Tibial artery (tissue), 4 donors: ENCODE measurements at regions not wholly inside any gene's neighbourhood (a gene's known extent, or its start where the extent isn't known, plus 50 kb on each side); places are given as distances from the start of the nearest gene placed in this dataset.

ENCODE experiments used
- DNase-seq, 2 donors: peaks; one replicate each; pipeline ENCODE4 v3.0.0-alpha.2; 2019
- H3K27ac ChIP-seq, 2 donors: fragments of 200-600 bp; sonication (generic) in 1 of 2; 1 replicate in 1 of 2; 2 replicates in 1 of 2; pipeline ENCODE4 v1.5.1; 2018 to 2019; ENCODE audit warnings: mild to moderate bottlenecking in 1 of 2
- H3K27me3 ChIP-seq, 2 donors: fragments of 200-600 bp; sonication (generic) in 1 of 2; one replicate each; pipeline versions ENCODE4 v1.5.1 to v1.6.0; 2016 to 2019
- H3K36me3 ChIP-seq, 3 donors: fragments of 200-600 bp; sonication (generic) in 2 of 3; one replicate each; pipeline ENCODE4 v1.5.1; 2016 to 2019; ENCODE audit warnings: mild to moderate bottlenecking in 2 of 3
- H3K4me1 ChIP-seq, 4 donors: fragments of 200-600 bp; sonication (generic) in 2 of 4; 1 replicate in 3 of 4; 2 replicates in 1 of 4; pipeline ENCODE4 v1.5.1; 2016 to 2019
- H3K4me3 ChIP-seq, 2 donors: fragments of 200-600 bp; sonication (generic) in 1 of 2; 1 replicate in 1 of 2; 2 replicates in 1 of 2; pipeline ENCODE4 v1.5.1; 2018 to 2019; ENCODE audit warnings: mild to moderate bottlenecking in 2 of 2
- H3K9me3 ChIP-seq, 3 donors: fragments of 200-600 bp; sonication (generic) in 1 of 3; one replicate each; pipeline ENCODE4 v1.5.1; 2016 to 2019
- intact Hi-C: fragments of 100-400 bp; cut with DNase I; formaldehyde crosslinking; loops from one replicate; pipeline ENCODE4 v1.15.0; 2023; ENCODE audit warnings: low total_unique reads
- TF ChIP-seq, protein P1 (sequence below), 2 experiments: fragments of 200-600 bp in 1 of 2; fragments of 450-650 bp in 1 of 2; IDR thresholded peaks; one replicate each; pipeline ENCODE4 v1.5.1; 2017 to 2019; ENCODE audit warnings: antibody characterized with exemption in 2 of 2, mild to moderate bottlenecking in 1 of 2, moderate library complexity in 1 of 2

DNA sequence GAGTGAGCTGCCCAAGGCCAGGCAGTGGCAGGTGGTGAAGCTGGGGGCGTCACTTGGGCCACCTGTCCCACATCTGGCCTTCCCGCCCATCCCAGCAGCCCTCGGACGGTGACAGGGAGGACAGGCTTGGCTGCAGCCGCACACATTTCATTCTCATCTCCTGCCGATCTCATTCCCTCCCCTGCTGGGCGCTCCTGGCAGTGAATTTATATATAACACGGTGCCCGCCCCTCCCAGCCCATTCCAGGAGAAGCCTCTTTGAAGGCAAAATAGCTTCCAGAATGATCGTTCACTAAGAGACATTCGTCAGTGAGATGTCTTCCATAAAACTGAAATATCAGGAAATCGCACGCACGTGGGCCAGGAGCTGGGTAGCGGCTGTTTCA, 861.3 kb downstream of the TBC1D22A start:
- no peaks in the 10 kb centered on the region for H3K36me3 ChIP-seq
- no peaks in the 10 kb centered on the region for H3K4me1 ChIP-seq
- TF ChIP-seq, protein P1, sequence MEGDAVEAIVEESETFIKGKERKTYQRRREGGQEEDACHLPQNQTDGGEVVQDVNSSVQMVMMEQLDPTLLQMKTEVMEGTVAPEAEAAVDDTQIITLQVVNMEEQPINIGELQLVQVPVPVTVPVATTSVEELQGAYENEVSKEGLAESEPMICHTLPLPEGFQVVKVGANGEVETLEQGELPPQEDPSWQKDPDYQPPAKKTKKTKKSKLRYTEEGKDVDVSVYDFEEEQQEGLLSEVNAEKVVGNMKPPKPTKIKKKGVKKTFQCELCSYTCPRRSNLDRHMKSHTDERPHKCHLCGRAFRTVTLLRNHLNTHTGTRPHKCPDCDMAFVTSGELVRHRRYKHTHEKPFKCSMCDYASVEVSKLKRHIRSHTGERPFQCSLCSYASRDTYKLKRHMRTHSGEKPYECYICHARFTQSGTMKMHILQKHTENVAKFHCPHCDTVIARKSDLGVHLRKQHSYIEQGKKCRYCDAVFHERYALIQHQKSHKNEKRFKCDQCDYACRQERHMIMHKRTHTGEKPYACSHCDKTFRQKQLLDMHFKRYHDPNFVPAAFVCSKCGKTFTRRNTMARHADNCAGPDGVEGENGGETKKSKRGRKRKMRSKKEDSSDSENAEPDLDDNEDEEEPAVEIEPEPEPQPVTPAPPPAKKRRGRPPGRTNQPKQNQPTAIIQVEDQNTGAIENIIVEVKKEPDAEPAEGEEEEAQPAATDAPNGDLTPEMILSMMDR (IDR thresholded peaks at IDR 0.05), result no peak
- peak in 1 of 2 donors; percentile 43 for DNase-seq
- no peaks in the 10 kb centered on the region for H3K9me3 ChIP-seq
- H3K27me3 ChIP-seq, result peaks cover 0 to 12% of the 10 kb centered on the region in 2 donors
- no peak overlapping the region for H3K27ac ChIP-seq
- H3K4me3 ChIP-seq, result no peak overlapping the region
- intact Hi-C loops, result no loop called here

GRCh38 chr22:47623066-47623762, 860.8 kb downstream of the TBC1D22A start:
- TF ChIP-seq, protein P1 (IDR thresholded peaks at IDR 0.05), result no peak
- Histone ChIP-seq H3K4me3 (no peak overlapping the region), H3K9me3 (no peaks in the 10 kb centered on the region), H3K36me3 (no peaks in the 10 kb centered on the region), H3K27ac (no peak overlapping the region), H3K27me3 (peaks cover 0 to 12% of the 10 kb centered on the region in 2 donors), H3K4me1 (no peaks in the 10 kb centered on the region)
- DNase-seq, result peak in 1 of 2 donors; percentile 42
- intact Hi-C loops, result no loop called here

DNA sequence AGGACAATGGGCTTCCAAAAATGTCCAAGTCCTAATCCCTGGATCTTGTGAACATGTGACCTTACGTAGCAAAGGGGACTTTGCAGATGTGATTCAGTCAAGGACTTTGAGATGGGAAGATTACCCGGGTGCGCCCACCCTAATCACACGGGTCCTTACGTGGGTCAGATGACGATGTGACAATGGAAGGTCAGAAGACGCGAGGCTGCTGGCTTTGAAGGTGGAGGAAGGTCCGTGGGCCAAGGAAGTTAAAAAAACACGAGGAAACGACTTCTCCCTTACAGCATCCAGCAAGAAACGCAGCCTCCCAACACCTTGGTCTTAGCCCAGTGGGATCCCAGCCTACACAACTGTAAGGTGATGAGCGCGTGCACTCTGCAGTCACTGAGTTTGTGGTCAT, 860.1 kb downstream of the TBC1D22A start:
- Histone ChIP-seq H3K9me3 (no peaks in the 10 kb centered on the region), H3K27ac (no peak overlapping the region), H3K4me3 (no peak overlapping the region), H3K4me1 (no peaks in the 10 kb centered on the region), H3K27me3 (peaks cover 0 to 12% of the 10 kb centered on the region in 2 donors), H3K36me3 (no peaks in the 10 kb centered on the region)
- intact Hi-C loops, result no loop called here
- DNase-seq, result no peak
- TF ChIP-seq, protein P1 (IDR thresholded peaks at IDR 0.05), result no peak

DNA sequence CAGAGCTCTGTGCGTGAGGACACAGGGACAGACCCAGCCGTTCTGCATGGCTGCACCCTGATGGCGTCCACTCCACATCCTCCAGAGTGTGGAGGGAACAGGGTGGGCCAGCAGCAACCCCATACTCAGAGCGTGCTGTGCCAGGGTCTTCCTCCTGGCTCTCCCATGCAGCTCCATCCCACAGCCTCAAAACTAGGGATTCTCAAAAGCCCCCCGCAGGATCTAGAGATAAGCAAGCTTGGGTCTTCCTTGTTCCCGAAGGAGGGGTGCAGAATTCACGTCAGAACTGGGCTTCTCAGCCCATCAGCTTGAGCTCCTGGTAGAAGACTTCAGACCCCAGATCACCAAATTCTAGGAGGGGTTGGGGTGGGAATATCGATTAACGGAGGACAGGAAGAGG, 858.8 kb downstream of the TBC1D22A start:
- H3K36me3 ChIP-seq, result no peaks in the 10 kb centered on the region
- no peak for DNase-seq
- intact Hi-C loops, result no loop called here
- TF ChIP-seq, protein P1 (IDR thresholded peaks at IDR 0.05), result no peak
- H3K4me3 ChIP-seq, result no peak overlapping the region
- no peaks in the 10 kb centered on the region for H3K4me1 ChIP-seq
- H3K27me3 ChIP-seq, result peaks cover 0 to 11% of the 10 kb centered on the region in 2 donors
- H3K9me3 ChIP-seq, result no peaks in the 10 kb centered on the region
- H3K27ac ChIP-seq, result no peak overlapping the region

DNA sequence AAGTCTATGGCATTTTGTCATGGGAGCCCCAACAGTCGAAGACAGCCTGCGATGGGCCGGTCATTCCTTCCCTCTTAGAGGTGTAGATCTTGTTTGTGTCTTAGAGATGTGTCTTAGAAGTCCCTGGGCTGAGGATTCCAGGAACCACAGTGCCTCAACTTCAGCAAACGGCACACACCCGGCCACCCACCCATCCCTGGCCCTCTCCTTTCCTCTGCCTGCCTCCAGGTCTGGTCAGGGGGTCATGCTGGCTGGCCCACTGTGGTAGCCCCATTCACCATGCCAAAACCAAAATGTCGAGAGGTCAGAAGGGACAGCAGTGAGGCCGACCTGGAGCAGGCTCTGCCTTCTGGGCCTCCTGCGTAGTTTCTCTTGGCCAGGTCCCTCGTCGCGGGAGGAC, 857.9 kb downstream of the TBC1D22A start:
- no peak overlapping the region for H3K4me3 ChIP-seq
- no peaks in the 10 kb centered on the region for H3K4me1 ChIP-seq
- intact Hi-C loops, result no loop called here
- no peaks in the 10 kb centered on the region for H3K9me3 ChIP-seq
- peaks cover 0 to 8% of the 10 kb centered on the region in 2 donors for H3K27me3 ChIP-seq
- no peak overlapping the region for H3K27ac ChIP-seq
- H3K36me3 ChIP-seq, result no peaks in the 10 kb centered on the region
- TF ChIP-seq, protein P1 (IDR thresholded peaks at IDR 0.05), result no peak
- no peak for DNase-seq
